ENCODE measurements at regions not wholly inside any gene's neighbourhood (a gene's known extent, or its start where the extent isn't known, plus 50 kb on each side); places are given as distances from the start of the nearest gene placed in this dataset.

DNA sequence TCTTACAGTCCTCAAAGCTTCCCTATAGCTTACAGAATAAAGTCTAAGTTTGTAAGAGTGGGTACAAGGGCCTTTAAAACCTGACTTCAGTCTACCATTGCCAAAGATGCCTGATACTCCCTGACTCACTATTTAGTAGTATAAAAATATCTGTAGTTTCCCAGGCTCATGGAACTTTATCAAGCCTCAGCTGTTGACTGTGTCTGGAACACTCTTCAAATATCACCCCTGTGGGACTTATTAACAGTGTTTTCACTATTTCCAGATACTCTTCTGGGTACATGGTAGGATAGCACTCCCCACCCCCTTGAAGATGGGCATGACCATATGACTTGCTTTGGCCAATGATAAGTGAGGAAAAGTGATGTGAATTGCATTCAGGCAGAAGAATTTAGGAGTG is 105.3 kb upstream of the TENT5A start:
- ChIA-PET POLR2A (no interaction called here), CTCF (no interaction called here)
- no peaks in the 10 kb centered on the region for H3K36me3 ChIP-seq (ENCODE audit: control insufficient read depth, insufficient read depth, low read length)
- no peak for TF ChIP-seq CTCF (IDR thresholded peaks at IDR 0.05; ENCODE audit: insufficient read depth, low read depth, low read length)
- no peaks in the 10 kb centered on the region for H3K27me3 ChIP-seq (ENCODE audit: control insufficient read depth, insufficient read depth, low read length)
- no peak for DNase-seq (ENCODE audit: low read depth)
- H3K4me3 ChIP-seq (ENCODE audit: low read depth, low read length), result no peak overlapping the region

DNA sequence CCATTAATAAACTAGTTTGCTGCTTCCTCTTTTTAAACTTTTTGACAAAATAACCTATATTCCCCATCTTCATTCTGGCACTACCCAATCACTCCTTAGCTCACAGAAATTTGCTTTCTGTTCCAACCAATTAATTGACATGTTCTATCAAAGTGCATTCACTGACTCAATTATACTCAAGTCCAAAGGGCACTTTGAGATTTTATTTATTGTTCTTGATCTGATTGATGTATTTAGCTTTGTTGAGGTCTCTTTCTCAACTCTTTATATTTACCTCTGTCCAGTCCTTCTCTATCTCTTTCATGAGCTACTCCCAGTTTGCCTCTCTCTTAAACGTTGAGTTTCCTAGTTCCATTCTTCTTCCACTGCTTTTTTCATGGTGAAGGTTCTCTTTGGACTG is 104.4 kb upstream of the TENT5A start:
- Histone ChIP-seq H3K36me3 (ENCODE audit: control insufficient read depth, insufficient read depth, low read length) (no peaks in the 10 kb centered on the region), H3K4me3 (ENCODE audit: low read depth, low read length) (no peak overlapping the region), H3K27me3 (ENCODE audit: control insufficient read depth, insufficient read depth, low read length) (no peaks in the 10 kb centered on the region)
- no peak for TF ChIP-seq CTCF (IDR thresholded peaks at IDR 0.05; ENCODE audit: insufficient read depth, low read depth, low read length)
- CTCF ChIA-PET, result no interaction called here
- DNase-seq (ENCODE audit: low read depth), result no peak
- POLR2A ChIA-PET, result interaction anchor here (0.6 kb wide), 1 partner anchor 13 kb away, joined by 3 read pairs; no protein-coding TSS in a partner anchor

- TF ChIP-seq CTCF (IDR thresholded peaks at IDR 0.05; ENCODE audit: insufficient read depth, low read depth, low read length), result no peak
- H3K36me3 ChIP-seq (ENCODE audit: control insufficient read depth, insufficient read depth, low read length), result no peaks in the 10 kb centered on the region
- no peak for DNase-seq (ENCODE audit: low read depth)
- CTCF ChIA-PET, result no interaction called here
- no peaks in the 10 kb centered on the region for H3K27me3 ChIP-seq (ENCODE audit: control insufficient read depth, insufficient read depth, low read length)
- H3K4me3 ChIP-seq (ENCODE audit: low read depth, low read length), result no peak overlapping the region
- POLR2A ChIA-PET, result no interaction called here
Observed at GRCh38 chr6:81854474-81854873, 102.0 kb upstream of the TENT5A start.

DNA sequence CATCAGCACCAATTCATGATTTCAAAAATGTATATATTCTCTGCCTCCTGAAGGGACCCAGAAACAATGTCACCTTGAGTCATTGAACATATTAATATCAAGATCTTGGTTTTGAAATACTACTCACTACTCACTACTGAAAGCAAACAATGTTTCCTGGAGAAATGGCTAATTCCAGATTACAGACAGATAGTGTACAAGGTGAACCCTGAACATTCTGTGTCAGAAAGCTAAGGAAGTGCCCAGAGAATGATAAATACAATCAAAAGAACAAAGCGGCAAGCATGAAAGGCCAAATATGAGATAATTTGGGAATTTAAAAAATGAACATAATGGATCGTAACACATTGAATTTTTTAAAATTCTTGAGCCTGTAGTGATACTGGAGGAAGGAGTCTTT is 101.5 kb upstream of the TENT5A start:
- no peaks in the 10 kb centered on the region for H3K27me3 ChIP-seq (ENCODE audit: control insufficient read depth, insufficient read depth, low read length)
- ChIA-PET POLR2A (no interaction called here), CTCF (no interaction called here)
- DNase-seq (ENCODE audit: low read depth), result no peak
- H3K36me3 ChIP-seq (ENCODE audit: control insufficient read depth, insufficient read depth, low read length), result no peaks in the 10 kb centered on the region
- TF ChIP-seq CTCF (IDR thresholded peaks at IDR 0.05; ENCODE audit: insufficient read depth, low read depth, low read length), result no peak
- H3K4me3 ChIP-seq (ENCODE audit: low read depth, low read length), result no peak overlapping the region

DNA sequence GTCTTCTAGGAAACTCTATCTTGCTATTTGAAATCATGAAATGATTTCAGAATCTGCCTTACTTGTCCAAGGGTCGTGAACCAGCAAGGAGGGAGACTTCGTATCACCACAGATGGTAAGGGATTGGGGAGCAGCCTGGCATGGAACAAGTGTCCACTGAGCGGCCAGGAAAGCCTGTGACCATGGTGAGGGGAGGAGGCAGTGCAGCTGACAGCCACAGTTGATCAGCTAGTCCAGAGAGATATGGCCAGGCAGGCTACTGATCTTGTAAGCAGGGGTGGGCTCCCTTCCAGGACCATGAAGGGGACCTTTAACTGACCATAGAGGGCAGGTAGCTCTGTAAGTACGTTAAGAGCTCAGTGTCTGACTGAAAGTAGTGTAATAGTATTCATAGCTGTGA is 96.8 kb upstream of the TENT5A start:
- H3K36me3 ChIP-seq (ENCODE audit: control insufficient read depth, insufficient read depth, low read length), result no peaks in the 10 kb centered on the region
- H3K27me3 ChIP-seq (ENCODE audit: control insufficient read depth, insufficient read depth, low read length), result no peaks in the 10 kb centered on the region
- DNase-seq (ENCODE audit: low read depth), result no peak
- ChIA-PET CTCF (no interaction called here), POLR2A (no interaction called here)
- TF ChIP-seq CTCF (IDR thresholded peaks at IDR 0.05; ENCODE audit: insufficient read depth, low read depth, low read length), result no peak
- no peak overlapping the region for H3K4me3 ChIP-seq (ENCODE audit: low read depth, low read length)
